HG03378 (cell line): ENCODE measurements at regions not wholly inside any gene's neighbourhood (a gene's known extent, or its start where the extent isn't known, plus 50 kb on each side); places are given as distances from the start of the nearest gene placed in this dataset.

Experiments
- ATAC-seq: cut with Tn5 transposase; IDR thresholded peaks from one replicate; pipeline ENCODE4 v1.9.1; 2021; ENCODE audit warnings: mild to moderate bottlenecking, moderate library complexity; ENCODE audit not compliant: unreplicated experiment

GRCh38 chr13:94968757-94969086 lies 256.4 kb upstream of the SOX21 start:
- no peak for ATAC-seq

DNA sequence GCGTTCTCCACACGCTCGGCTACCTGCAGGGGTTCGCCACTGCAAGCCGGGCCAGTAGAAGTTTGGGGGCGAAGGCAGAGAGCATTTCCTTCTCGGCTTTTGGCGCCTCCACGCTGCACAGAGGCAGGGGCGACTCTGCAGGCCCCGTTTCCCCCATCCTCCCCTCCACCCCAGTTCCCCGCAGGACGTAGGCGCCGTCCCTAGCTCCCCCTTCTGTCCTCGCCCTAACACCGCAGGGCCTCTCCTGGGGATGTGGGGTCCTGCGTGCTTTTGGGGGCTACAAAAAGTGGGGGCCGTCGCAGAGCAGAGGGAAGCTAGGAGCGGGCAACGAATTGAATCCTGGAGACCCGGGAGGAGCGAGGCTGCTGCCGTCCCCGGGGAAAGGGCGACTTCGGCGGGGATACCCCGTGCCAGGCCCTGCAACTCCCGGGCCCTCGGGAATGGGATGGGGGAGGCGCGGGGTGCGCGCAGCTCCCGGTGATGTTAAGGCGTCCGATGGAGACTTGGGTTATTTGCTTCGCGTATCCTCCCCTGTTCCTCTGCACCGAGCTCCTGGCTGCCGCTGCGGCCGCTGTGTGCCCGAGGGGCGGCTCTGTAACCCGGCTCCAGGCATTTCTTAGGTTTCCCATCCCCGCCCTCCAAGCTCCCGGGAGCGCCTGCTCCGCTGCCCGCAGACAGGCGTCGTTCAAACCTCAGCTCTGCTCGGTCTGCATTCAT lies 255.9 kb upstream of the SOX21 start:
- no peak for ATAC-seq

DNA sequence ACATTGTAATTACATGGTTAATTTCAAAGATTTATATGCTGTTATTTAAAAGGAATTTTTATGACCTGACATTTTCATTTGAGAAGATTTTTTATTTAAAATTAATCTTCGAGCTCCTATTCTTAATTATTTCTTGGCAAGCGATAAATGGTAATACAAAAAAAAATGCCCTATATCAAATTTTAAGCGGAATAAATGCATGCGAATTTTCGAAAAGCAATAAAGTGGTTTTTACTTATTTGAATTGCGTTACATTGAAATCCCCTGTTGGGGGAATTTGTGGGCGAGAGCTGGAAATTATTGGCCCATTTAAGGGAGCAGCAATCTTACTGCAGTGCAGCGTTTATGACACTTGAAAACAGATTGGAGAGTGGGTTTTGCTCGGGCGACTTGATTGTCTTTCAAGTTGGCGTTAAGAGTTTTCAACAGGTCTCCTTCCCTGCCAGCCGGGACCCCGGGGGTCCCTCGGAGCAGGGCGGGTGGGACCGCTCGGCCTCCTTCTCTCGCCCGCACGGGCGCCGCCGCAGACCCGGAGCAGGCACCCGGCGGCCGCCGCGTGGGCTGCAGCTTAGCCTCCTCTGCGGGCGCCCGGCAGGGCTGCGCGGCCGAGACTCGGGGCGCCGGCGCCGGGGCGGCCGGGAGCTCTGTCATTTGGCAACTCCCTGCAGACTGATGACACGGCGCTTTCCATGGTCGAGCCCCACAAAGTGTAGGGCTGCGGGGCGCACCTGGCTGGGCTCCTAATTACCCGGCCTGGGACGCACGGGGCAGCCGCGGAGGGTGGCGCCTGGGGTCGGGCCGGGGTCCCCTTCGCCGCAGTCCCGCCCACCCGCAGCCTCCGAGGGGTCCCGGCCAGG lies 255.1 kb upstream of the SOX21 start:
- no peak for ATAC-seq

GRCh38 chr13:94966422-94966955 lies 254.1 kb upstream of the SOX21 start:
- ATAC-seq: no peak

DNA sequence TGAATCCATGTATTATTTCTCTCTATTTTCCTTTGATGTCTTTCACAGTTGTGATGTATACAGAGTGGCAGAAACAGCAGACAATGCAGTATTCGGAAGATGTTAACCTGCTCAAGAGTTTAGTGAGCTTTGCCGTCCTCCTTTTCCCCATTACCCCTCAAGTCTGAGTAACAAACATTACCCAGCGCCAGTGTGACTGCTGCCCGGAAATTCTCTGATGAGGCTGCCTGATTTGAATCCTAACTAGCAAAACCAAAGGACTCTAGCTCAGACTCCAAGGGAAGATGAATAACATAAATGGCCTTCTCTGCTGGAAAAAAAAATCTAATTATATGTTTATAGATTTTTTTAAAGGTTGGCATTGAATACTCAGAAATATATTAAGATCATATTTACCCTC lies 247.3 kb upstream of the SOX21 start:
- no peak for ATAC-seq

- ATAC-seq: no peak
Measured at GRCh38 chr13:94956417-94957110, 244.2 kb upstream of the SOX21 start.

- no peak for ATAC-seq
Measured at GRCh38 chr13:94952787-94953186, 240.4 kb upstream of the SOX21 start.

DNA sequence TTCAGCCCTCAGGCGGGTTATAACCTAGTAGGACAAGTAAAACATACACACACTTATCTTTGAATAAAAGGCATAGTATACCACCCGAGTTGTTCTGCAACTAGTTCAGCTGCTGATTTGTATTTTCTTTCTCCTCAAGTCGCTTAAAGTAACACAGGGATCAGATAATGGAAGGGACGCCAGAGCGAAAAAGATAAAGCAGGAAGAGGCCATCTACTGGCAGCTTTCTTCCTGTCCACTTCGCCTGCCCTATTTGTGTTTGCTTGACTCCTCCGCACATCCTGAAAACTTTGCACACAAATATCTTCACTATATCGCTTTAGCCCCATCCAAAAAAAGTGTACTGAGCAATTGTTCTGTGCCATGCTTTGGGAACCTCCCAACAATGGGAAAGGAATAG lies 238.0 kb upstream of the SOX21 start:
- no peak for ATAC-seq

- no peak for ATAC-seq
Measured at GRCh38 chr13:94947965-94948371, 235.6 kb upstream of the SOX21 start.

DNA sequence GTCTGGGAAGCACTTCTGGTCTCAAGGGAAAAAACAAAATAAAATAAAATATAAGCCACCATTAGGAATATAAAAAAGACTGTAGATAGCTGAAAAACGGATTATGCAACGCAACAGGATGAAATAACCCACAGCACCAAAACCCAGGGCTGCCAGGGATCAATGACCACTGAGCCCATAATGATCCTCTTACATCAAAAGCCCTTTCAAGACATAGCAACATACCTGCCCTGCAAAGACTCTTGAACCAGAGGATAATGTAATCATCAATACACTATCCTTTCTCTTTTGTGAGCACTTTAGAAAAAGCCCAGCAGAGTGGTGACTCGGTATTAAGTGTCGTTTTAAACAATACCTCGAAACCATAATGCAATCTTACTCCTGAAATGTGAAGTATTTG lies 235.0 kb upstream of the SOX21 start:
- ATAC-seq: no peak

- no peak for ATAC-seq
Measured at GRCh38 chr13:94946039-94946438, 233.7 kb upstream of the SOX21 start.

DNA sequence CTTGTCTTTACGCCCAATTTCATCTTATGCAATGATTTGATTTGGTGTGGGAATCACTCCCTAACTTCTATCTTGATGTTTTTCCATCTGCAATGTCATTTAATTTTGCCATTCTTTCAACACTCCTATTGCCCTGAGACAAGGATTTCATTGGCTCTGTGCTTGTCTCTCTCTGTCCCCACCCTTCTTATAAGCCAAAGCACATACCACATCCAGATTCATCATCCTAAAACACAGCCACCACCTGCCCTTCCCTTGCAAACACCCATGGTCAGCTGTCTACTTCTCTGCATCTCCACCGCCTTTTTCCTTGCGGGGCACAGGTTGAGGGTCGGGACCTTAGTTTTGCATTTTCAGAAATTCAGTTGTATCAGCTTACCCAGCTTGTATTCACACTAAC lies 225.8 kb upstream of the SOX21 start:
- ATAC-seq: no peak

DNA sequence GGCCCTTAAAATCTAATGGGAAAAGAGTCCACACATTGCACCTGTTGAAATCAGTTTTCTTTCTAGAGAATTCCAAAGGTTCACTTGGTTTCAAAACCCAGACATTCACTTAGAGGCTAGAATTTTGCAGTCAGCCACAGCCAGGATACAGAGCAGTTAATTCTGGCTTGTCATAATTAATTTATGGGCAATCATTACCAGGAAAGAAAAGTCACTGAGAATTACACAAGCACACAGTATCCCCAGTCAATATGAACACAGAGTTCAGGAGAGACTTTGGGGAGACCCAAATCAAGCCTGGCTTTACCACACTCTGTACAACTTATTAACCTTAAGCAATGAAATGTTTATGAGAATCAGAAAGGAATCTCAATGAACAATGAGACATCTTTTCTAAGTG lies 224.3 kb upstream of the SOX21 start:
- no peak for ATAC-seq

DNA sequence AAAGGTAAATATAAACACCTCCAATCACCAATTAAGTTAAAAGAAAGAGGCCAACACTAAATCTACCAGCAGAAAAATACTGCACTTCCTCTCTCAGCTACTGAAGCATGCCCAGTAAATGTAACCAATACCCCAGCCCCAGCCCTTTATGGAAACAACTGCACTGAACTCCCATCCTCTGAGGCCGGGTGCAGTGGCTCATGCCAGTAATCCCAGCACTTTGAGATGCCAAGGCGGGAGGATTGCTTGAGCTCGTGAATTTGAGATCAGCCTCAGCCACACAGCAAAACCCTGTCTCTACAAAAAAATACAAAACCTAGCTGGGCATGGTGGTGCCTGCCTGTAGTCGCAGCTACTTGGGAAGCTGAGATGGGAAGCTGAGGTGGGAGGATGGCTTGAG lies 221.6 kb upstream of the SOX21 start:
- ATAC-seq: no peak

DNA sequence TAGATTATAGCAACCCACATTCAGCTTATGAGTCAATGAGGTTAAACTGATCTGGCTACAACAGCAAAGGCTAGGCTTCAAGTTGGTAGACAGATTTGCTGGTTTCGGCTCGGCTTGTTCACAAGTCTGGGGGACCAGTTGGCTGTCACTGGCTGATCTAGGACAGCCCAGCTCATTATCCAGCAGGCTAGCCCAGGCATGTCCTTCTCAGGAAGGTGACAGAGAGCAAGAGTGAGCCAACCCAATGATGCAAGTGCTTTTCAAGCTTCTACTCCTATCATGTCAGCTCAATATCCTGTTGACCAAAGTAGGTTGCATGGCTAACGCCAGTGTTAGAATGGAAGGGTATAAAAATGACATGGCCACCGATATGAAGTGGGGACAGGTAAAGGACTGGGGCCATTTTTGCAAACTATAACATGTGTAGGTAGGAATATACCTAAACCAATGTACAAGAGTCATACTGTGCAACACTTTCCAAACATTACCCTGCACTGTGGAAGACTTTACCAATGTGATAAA lies 220.9 kb upstream of the SOX21 start:
- ATAC-seq: no peak

- ATAC-seq: no peak
Measured at GRCh38 chr13:94928127-94928775, 215.9 kb upstream of the SOX21 start.

- no peak for ATAC-seq
Measured at GRCh38 chr13:94925263-94925662, 212.9 kb upstream of the SOX21 start.

DNA sequence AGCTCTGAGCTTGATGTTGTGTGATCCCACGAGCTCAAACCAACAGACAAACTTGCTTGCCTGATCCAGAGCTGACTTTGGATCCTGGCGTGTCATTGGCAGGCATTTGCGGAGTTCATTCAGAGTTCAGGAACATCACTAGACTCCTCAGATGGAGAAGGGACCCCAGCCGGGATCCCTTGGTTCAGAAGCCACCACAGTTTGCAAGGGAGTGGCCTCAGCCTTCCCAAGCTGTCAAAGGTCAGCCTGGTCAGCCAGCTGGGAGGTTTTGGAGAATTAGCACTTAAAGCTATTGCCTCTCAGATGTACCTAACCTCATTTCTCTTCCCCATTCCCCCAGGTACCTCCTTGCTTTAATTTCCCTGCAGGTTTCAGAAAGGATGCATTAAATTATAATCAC lies 208.8 kb upstream of the SOX21 start:
- ATAC-seq: no peak

DNA sequence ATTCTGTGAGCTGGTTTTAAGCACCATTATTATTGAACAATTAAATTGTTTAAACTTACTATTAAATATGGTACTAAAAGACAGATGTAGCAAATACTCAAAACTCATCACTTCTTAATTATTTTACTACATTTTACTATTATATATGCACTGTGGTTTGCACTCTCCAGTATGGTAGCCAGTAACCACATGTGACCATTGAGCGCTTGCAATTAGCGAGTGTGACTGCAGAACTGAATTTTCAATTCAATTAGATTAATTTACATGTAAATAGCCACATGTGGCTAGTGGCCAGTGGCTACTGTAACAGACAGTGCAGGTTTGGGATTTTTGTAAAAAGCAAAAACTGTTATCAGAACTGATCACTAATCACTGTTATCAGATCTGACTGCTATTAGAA lies 208.2 kb upstream of the SOX21 start:
- ATAC-seq: no peak

- no peak for ATAC-seq
Measured at GRCh38 chr13:94917824-94918223, 205.5 kb upstream of the SOX21 start.

- no peak for ATAC-seq
Measured at GRCh38 chr13:94914895-94915294, 202.6 kb upstream of the SOX21 start.
